GM19240 (cell line): ENCODE measurements at regions not wholly inside any gene's neighbourhood (a gene's known extent, or its start where the extent isn't known, plus 50 kb on each side); places are given as distances from the start of the nearest gene placed in this dataset.

Experiments
- DNase-seq: peaks from one replicate; pipeline ENCODE4 v3.0.0; 2011; ENCODE audit warnings: low spot score; ENCODE audit not compliant: insufficient read length

DNA sequence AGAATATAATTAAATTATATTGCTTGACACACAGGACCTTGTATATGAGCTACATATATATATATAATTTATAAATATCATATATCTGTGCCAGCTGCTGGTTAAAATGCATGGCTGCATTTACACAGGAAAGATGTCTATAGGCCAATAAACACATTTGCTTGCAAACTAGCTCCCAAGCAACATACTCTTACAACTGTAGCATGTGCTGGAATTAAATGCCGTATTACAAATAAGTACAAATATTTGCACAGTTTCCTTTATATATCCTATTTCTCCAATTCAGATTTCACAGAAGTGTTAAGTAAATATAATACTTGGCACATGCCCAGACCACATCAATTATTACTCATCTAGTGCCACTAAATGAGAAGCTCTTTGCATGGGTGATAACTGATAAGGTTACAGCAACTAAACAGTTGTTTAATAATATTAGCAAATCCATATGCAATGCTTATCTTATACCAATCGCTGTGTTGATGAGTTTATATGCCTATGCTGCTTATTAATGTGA is 66.7 kb upstream of the E2F7 start:
- no peak for DNase-seq

DNA sequence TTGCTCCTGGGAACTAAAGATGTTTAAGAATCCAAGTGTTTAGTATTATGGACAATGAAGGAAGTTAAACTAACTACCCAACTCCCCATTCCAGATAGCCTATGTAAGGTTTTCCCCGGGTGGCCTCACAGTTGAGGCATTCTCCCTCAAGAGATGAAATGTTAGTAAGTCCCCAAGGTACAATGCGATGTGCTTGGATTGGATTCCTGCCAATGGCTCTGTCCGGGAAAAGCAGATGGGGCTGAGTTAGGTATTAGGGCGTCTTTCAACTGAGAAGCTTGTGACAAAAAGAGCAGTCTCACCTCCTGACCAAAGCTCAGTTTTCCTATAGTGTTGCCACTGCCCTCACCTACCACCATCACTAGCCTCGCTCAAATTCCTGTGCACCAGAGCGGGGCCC is 64.8 kb upstream of the E2F7 start:
- no peak for DNase-seq

DNA sequence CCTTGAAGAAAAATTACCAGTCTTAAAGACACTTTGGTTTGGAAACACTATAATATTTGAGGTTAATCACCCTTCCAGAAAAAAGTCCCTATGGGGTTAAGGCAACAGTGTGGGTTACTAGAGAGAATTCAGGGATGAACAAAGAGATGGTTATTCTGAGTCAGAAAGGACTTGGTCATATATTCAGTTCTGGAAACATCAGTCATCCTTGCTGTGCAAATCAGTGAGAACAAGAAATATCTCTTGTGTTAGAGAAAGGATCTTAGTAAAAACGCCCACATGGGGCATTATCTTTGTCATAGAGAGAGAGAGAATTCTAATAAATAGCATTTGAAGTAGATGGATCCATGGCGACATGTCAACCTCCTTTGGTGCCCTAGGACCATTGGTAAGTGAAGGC is 59.4 kb upstream of the E2F7 start:
- DNase-seq, result no peak

DNA sequence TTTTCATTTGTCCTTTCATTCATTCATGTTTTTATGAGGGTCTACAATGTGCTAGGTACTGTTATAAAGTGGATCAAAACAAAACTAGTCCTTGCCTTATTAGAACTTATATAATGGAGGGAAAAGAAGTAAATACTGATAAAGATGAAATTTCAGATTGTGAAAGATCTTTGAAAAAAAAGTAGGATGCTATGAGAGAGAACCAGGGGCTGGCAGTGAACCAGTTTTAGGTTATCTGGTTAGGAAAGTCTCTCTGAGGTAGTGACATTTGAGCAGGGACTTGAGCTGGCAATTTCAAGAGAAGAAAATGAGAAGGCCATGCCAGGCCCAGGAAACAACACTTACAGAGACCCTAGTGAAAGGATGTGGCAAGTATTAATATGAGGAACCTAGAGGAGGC is 57.3 kb upstream of the E2F7 start:
- no peak for DNase-seq

DNA sequence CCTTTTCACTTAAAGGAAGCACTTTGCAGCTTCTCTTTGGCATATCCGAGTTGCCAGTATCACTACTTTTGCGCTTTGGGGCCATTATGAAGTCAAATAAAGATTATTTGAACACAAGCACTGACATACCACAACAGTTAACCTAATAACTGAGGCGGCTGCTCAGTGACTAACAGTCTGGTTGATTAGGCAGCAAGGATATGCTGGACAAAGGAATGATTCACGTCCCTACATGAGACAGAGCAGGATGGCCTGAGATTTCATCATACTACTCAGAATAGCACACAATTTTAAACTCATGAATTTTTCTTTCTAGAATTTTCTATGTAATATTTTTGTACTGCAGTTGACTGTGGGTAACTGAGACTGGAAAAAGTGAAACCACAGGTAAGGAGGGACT is 56.9 kb upstream of the E2F7 start:
- DNase-seq, result no peak

DNA sequence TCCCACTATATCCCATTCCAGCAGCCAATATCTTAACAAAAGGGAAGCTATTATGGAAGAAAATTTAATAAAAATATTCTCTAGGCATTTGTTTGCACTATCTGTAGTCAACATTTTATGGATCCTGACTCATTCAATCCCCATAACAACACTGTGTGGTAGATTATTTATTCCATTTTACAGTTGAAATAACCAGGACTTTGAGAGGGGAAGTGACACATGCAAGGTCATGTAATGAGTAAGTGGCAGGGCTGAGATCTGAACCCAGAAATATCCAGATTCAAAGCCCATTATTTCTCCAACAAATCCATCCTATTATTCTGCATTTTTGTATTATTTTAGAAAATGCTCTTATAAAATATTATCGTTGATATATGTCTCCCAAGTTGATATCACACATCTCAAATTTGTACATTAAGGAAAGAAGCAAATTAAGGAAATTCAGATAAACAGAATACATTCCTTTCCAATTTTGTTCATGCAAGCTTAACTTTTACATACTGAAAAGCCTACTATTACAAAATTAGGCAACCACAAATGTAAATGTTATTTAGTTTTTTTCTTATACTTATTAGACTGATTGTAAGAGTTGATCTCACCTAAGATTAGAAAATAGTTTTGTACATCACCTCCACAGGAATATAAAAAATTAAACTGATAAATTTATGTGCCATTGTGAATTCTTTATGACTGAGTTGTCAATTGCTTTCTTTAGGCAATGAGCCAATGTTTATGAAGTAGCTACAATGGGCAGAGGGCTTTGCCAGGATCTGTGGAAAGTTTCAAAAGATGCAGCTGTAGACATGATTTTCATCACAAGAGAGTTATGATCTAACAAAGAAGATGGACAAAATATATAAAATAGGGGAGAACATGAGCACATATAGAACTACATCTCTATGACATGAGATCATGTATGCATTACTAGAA is 55.1 kb upstream of the E2F7 start:
- DNase-seq, result no peak

DNA sequence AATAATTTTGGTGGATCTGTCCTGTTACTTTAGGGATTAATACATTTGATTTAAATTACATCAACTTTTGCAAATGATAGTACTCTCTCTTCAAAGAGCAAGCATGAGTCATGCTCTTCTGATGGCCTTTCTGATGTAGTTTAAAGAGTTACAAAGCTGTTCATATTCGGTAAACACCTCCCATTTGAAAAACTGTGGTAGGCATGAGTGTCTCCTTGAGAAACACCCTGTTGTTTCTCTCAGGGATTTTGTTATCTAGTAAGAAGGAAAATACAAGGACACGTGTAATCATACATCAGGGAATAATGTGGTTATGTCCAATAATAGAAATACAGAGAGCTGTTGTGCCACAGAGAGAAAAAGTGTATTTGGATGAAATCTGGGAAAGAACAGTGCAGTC is 53.3 kb upstream of the E2F7 start:
- DNase-seq, result no peak

DNA sequence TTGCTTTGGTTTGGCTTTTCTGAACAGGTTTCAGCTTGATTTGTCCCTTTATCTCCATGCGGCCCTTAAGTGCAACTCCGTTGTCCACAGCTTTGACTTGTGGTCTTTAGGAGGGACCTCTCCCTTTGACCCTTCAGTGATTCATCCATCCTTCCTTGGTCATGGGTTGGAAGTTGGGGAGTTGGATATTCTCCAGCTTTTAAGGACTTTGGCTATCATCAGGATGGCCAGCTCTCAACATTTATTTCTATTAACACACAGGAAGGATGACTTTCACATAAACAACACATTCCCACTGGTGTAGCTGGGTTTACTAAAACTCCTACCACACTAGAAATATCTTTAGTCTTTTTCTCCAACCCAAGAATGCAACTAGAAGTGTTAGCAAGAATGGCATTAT is 50.9 kb upstream of the E2F7 start:
- DNase-seq, result no peak

DNA sequence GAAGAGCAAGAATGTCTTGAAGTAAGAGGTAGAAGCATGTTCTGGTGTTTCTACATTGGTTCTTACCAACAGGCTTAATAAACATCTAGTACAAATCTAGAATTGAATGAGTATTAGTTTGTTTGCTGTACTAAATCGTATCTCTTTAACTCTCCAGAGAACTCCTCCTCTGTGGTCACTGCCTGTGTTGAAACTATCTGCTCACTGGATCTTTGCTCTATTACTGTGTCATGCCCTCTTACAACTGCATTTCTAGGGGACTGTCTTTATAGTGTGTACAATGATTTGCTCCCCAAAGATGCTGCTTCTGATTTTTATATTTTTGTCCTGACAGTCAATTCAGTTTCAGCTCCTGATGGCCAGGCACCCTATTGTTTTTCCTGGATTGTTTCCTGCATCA is 50.1 kb upstream of the E2F7 start:
- no peak for DNase-seq
